ENCODE measurements at regions not wholly inside any gene's neighbourhood (a gene's known extent, or its start where the extent isn't known, plus 50 kb on each side); places are given as distances from the start of the nearest gene placed in this dataset.

DNA sequence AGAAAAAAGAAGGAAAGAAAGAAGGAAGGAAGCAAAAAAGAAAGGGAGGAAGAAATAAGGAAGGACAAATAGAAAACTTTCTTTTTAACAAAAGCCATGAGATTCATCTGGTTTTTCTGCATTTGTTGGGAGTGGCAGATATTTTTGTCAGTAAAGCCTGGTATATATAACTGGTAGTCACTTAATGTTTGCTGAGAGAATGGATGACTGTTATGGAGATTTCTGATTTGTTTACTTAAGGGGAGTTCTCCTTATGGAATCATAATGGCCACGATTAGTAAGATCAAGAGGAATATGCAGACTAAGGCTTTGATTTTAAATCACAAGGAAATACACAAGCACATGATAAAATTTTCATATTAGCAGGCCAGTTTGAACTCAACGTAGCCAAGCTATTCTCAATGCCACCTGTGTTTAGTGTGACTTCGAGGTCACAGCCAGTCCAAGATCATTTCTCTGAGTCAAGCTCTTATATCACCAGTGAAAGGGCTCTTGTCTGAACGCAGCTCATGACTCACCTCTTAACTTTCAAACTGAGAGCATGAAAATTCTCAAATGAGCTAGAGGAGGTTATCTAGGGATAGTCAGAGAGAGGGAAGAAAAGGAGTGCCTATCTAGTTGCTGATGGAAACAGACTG, 445.1 kb upstream of the ZMIZ1 start:
- peak; percentile 52 for DNase-seq (ENCODE audit: low spot score)

GRCh38 chr10:78624791-78625190, 444.0 kb upstream of the ZMIZ1 start:
- DNase-seq (ENCODE audit: low spot score): no peak

DNA sequence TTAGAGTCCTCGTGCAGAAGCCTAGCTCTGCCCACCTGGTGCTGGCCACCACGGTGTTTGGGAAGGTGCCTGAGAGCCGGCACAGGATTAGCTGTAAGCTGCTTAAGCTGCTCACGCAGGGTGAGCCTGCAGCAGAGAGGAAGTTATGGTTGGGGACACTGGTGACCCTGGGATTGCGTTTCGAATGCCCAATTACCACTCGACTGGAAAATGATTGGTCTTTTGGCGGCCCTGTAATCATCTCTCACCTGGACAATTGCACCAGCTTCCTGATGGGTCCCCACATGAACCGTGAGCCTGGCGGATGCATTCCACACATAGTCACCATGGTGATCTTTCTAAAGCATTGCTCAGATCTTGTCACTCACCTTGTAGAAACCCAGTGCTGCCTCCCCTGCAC, 442.3 kb upstream of the ZMIZ1 start:
- DNase-seq (ENCODE audit: low spot score): no peak

- no peak for DNase-seq (ENCODE audit: low spot score)
Observed at GRCh38 chr10:78627254-78627795, 441.4 kb upstream of the ZMIZ1 start.

DNA sequence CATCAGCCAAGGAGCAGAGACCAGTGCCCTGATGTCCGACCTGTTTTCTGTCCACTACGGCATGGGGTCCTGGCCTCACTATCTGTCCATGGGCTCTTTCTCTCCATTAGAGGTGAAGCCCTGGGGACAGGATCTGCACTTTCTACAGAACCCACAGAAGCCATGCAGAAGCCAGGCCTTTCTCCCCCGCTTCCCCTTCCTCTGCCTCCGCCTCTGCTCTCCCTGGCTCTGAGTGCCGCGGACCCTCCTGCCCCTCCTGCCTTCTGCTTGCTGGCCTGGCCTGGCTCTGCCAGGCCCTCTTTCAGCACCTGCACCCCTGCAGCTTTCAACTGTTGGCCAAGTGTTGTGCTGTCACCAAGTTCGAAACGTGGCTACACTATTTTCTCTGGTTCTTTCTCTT, 439.8 kb upstream of the ZMIZ1 start:
- no peak for DNase-seq (ENCODE audit: low spot score)

GRCh38 chr10:78629773-78630172, 439.0 kb upstream of the ZMIZ1 start:
- no peak for DNase-seq (ENCODE audit: low spot score)

GRCh38 chr10:78630944-78631838, 437.6 kb upstream of the ZMIZ1 start:
- no peak for DNase-seq (ENCODE audit: low spot score)

GRCh38 chr10:78634389-78634815, 434.4 kb upstream of the ZMIZ1 start:
- DNase-seq (ENCODE audit: low spot score): no peak

DNA sequence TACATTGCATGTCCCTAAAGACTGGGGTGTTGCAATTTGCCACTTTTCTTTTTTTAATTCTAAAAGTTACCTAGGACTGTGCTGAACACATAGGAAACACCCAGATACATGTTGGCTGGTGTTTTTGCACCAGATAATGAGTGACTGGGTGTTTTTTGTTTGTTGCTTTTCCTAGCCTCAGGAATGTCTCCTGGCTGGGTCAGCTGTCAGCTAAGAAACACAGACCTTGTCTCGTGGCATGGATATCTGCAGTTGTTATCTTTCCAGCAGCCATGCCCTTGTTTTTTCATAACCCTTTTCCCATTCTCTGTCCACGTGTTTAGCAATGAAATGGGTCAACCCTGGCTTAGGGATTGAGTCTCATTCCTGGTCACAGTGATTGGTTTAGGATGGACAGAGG, 433.9 kb upstream of the ZMIZ1 start:
- peak; percentile 37 for DNase-seq (ENCODE audit: low spot score)

- no peak for DNase-seq (ENCODE audit: low spot score)
Observed at GRCh38 chr10:78639629-78640028, 429.1 kb upstream of the ZMIZ1 start.

DNA sequence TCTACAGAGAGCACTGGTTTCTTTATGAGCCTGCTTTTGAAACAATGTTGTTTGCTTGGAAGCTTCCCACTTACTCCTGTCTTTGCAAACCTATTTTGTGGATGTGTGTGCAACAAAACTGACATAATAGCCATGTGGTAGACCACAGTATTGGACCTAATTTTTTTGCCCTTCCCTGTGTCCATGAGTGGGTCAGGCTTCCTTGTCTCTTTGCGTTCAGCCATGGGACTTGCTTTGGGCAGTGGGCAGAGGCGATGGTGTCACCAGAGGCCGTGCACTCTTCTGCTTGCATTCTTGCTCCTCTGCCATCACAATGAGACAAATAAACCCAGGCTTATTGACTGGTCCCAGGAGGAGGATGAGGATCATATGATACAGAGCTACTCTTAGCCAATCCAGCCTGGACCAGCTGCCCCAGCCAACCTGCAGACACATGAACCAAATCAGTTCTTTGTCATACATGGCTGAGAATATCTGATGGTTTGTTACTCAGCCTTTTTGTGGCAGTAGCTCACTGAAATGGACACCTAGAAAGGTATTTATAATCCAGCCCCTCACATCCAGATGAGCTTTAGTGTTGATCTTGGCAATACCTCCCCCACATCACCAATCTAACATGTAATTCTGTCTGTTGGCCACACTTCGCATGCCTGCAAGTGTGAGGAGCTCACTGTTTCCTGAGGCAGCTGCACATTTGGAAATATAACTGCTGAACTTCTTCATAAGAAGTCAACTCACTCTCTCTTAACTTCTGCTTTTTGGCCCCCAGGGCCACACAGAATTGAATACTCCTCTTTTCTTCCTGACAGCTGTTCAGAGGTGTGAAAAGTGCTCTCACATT, 427.8 kb upstream of the ZMIZ1 start:
- no peak for DNase-seq (ENCODE audit: low spot score)

DNA sequence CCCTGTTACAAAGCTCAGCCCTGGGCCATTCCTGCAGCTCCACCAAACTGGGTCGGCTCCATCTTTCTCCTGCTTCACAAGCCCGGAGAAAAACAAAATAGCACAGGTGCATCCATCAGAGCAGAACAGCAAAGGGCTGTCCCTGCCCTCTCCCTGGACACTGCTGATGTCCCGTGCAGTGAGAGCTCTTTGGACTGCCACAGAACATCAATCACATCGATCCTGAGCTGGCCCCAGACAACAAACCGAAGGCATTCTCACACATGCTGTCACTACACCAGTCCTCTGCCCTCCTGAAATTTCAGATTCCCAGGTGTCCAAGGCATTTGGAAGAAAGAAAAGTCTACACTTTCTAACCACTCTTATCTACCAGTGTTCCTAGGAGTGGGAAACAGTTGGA, 427.1 kb upstream of the ZMIZ1 start:
- DNase-seq (ENCODE audit: low spot score): no peak

GRCh38 chr10:78642269-78642816, 426.4 kb upstream of the ZMIZ1 start:
- DNase-seq (ENCODE audit: low spot score): no peak

DNA sequence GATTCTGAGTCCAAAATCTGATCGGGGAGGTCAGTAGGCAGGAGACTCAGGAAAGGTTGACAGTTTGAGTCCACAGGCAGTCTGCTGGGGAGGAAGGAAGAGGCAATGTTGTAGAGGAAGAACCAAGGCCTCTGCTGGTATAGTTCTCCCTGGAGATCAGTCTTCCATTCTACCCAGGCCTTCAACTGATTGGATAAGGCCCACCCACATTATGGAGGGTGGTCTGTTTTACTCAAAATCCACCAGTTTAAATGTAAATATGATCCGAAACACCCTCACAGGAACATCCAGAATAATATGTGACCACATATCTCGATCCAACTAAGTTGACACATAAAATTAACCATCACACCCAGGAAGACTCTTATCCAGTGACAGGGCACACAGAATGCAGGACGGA, 425.3 kb upstream of the ZMIZ1 start:
- no peak for DNase-seq (ENCODE audit: low spot score)

- no peak for DNase-seq (ENCODE audit: low spot score)
Observed at GRCh38 chr10:78644550-78644949, 424.2 kb upstream of the ZMIZ1 start.

- DNase-seq (ENCODE audit: low spot score): no peak
Observed at GRCh38 chr10:78645169-78645686, 423.5 kb upstream of the ZMIZ1 start.

- DNase-seq (ENCODE audit: low spot score): no peak
Observed at GRCh38 chr10:78645975-78646374, 422.8 kb upstream of the ZMIZ1 start.

GRCh38 chr10:78648256-78648860, 420.4 kb upstream of the ZMIZ1 start:
- no peak for DNase-seq (ENCODE audit: low spot score)

- no peak for DNase-seq (ENCODE audit: low spot score)
Observed at GRCh38 chr10:78649429-78649828, 419.3 kb upstream of the ZMIZ1 start.

GRCh38 chr10:78650122-78650521, 418.6 kb upstream of the ZMIZ1 start:
- no peak for DNase-seq (ENCODE audit: low spot score)

GRCh38 chr10:78651287-78651686, 417.5 kb upstream of the ZMIZ1 start:
- DNase-seq (ENCODE audit: low spot score): no peak
